ENCODE measurements at regions not wholly inside any gene's neighbourhood (a gene's known extent, or its start where the extent isn't known, plus 50 kb on each side); places are given as distances from the start of the nearest gene placed in this dataset.
"Not testable (repeated sequence)": the region's sequence is repeated elsewhere in the genome, so short reads cannot be mapped to it uniquely, and the experiment has no call there.

DNA sequence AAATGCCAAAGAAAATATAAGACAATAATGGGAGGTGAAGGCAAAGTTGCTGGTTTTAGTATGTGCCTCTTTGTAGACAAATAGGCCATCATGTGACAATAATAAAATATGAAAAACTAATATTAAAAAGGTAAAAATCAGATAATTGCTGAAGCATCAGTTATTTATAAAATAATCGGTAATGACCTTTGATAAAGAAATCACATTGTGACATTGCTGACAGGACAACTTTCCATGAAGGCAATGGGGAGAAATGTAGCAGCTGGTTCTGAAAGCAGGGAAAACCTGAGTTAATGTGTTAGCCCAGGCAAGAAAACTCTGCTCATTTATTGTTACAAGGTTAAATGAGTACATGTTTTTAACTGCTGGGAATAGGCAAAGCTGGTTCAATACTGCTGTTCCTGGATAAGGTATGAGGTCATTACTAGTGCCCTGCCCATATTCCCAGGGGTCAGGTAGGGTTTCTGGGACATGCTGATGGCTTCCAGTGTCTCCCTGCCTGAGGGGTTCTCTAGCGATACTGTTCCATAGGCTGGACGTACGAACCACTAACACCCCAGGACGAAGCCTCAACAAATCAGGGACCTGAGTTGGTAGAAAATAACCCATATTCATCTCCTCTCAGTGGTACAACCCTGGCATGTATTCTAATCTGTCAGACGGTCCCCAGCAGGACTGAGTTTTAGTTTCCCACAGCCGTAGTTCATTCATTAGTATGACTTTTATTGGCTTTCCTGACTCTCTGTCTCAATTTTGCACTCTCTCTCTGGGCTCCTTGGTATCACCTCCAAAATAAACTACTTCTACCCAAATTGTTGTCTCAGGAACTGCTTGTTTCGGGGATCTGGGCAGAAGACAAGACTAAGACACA is 355.9 kb downstream of the TXNL1 start:
- TF ChIP-seq, protein P1, sequence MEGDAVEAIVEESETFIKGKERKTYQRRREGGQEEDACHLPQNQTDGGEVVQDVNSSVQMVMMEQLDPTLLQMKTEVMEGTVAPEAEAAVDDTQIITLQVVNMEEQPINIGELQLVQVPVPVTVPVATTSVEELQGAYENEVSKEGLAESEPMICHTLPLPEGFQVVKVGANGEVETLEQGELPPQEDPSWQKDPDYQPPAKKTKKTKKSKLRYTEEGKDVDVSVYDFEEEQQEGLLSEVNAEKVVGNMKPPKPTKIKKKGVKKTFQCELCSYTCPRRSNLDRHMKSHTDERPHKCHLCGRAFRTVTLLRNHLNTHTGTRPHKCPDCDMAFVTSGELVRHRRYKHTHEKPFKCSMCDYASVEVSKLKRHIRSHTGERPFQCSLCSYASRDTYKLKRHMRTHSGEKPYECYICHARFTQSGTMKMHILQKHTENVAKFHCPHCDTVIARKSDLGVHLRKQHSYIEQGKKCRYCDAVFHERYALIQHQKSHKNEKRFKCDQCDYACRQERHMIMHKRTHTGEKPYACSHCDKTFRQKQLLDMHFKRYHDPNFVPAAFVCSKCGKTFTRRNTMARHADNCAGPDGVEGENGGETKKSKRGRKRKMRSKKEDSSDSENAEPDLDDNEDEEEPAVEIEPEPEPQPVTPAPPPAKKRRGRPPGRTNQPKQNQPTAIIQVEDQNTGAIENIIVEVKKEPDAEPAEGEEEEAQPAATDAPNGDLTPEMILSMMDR (IDR thresholded peaks at IDR 0.05; ENCODE audit: extremely low read depth, low read depth, low read length): no peak

GRCh38 chr18:56279816-56280215 is 358.6 kb downstream of the TXNL1 start:
- not testable (repeated sequence) for H3K27ac ChIP-seq (ENCODE audit: low read depth, low read length); DNase-seq (ENCODE audit: insufficient read length, low spot score, missing footprints); H3K4me2 ChIP-seq (ENCODE audit: insufficient read depth, low read length)

More for the DNA sequence above, 355.9 kb downstream of the TXNL1 start:
- no peak overlapping the region for H3K4me2 ChIP-seq (ENCODE audit: insufficient read depth, low read length)
- H4K20me1 ChIP-seq (ENCODE audit: insufficient read depth, low read length): no peaks in the 10 kb centered on the region
- no peaks in the 10 kb centered on the region for H3K9me3 ChIP-seq (ENCODE audit: low read depth, low read length)
- H3K27ac ChIP-seq (ENCODE audit: low read depth, low read length): no peak overlapping the region
- peaks cover 31% of the 10 kb centered on the region for H3K4me1 ChIP-seq (ENCODE audit: insufficient read depth, low read length)
- no peaks in the 10 kb centered on the region for H3K79me2 ChIP-seq (ENCODE audit: insufficient read depth, low read length)
- H3K4me3 ChIP-seq (ENCODE audit: insufficient read depth, low read length): no peak overlapping the region
- DNase-seq (ENCODE audit: insufficient read length, low spot score, missing footprints): no peak
- H2AFZ ChIP-seq (ENCODE audit: low read length): no peak overlapping the region
- no peaks in the 10 kb centered on the region for H3K36me3 ChIP-seq (ENCODE audit: insufficient read depth, low read length)
- H3K27me3 ChIP-seq (ENCODE audit: insufficient read depth, low read length): no peaks in the 10 kb centered on the region

DNA sequence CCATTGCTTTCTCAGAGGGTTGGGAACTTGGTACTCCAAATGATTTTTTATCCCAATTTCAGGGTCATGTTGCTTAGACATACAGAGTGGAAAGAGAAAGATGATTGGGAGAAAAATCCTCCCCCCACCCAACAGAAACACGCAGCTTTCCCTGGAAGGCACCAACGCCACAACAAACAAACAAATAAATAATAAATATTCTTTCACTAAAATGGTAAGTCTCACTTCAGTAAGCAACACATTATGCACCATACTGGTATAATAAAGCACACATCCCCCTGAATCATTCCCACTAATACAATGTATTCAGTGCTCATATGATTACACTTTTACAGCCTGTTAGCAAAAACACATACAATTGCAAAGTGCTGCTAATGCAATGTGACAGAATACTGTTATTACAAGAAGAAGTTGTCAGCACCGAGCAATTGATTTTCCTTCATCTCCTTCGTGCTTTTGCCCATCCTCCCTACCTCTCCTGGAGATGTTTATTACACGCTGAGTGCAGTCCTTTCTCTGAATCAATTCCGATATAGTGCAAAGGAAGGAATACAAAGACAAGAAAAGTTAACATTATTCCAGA is 359.9 kb downstream of the TXNL1 start:
- H3K4me2 ChIP-seq (ENCODE audit: insufficient read depth, low read length): no peak overlapping the region
- no peaks in the 10 kb centered on the region for H3K79me2 ChIP-seq (ENCODE audit: insufficient read depth, low read length)
- no peaks in the 10 kb centered on the region for H3K27me3 ChIP-seq (ENCODE audit: insufficient read depth, low read length)
- no peaks in the 10 kb centered on the region for H4K20me1 ChIP-seq (ENCODE audit: insufficient read depth, low read length)
- DNase-seq (ENCODE audit: insufficient read length, low spot score, missing footprints): no peak
- no peaks in the 10 kb centered on the region for H3K4me1 ChIP-seq (ENCODE audit: insufficient read depth, low read length)
- no peaks in the 10 kb centered on the region for H3K36me3 ChIP-seq (ENCODE audit: insufficient read depth, low read length)
- H3K27ac ChIP-seq (ENCODE audit: low read depth, low read length): no peak overlapping the region
- H3K4me3 ChIP-seq (ENCODE audit: insufficient read depth, low read length): no peak overlapping the region
- H3K9me3 ChIP-seq (ENCODE audit: low read depth, low read length): no peaks in the 10 kb centered on the region
- TF ChIP-seq, protein P1 (IDR thresholded peaks at IDR 0.05; ENCODE audit: extremely low read depth, low read depth, low read length): no peak
- no peak overlapping the region for H2AFZ ChIP-seq (ENCODE audit: low read length)

More at GRCh38 chr18:56279816-56280215, 358.6 kb downstream of the TXNL1 start:
- not testable (repeated sequence) for H4K20me1 ChIP-seq (ENCODE audit: insufficient read depth, low read length); H3K9me3 ChIP-seq (ENCODE audit: low read depth, low read length); H3K4me1 ChIP-seq (ENCODE audit: insufficient read depth, low read length); H3K4me3 ChIP-seq (ENCODE audit: insufficient read depth, low read length); H2AFZ ChIP-seq (ENCODE audit: low read length); H3K79me2 ChIP-seq (ENCODE audit: insufficient read depth, low read length); H3K27me3 ChIP-seq (ENCODE audit: insufficient read depth, low read length); H3K36me3 ChIP-seq (ENCODE audit: insufficient read depth, low read length)

GRCh38 chr18:56276466-56276865 is 361.9 kb downstream of the TXNL1 start:
- no peak overlapping the region for H3K27ac ChIP-seq (ENCODE audit: low read depth, low read length)
- no peaks in the 10 kb centered on the region for H4K20me1 ChIP-seq (ENCODE audit: insufficient read depth, low read length)
- H3K79me2 ChIP-seq (ENCODE audit: insufficient read depth, low read length): no peaks in the 10 kb centered on the region
- H3K4me3 ChIP-seq (ENCODE audit: insufficient read depth, low read length): no peak overlapping the region
- H3K4me2 ChIP-seq (ENCODE audit: insufficient read depth, low read length): no peak overlapping the region
- no peaks in the 10 kb centered on the region for H3K4me1 ChIP-seq (ENCODE audit: insufficient read depth, low read length)
- H3K9me3 ChIP-seq (ENCODE audit: low read depth, low read length): no peaks in the 10 kb centered on the region
- TF ChIP-seq, protein P1 (IDR thresholded peaks at IDR 0.05; ENCODE audit: extremely low read depth, low read depth, low read length): no peak
- no peaks in the 10 kb centered on the region for H3K36me3 ChIP-seq (ENCODE audit: insufficient read depth, low read length)
- no peak for DNase-seq (ENCODE audit: insufficient read length, low spot score, missing footprints)
- no peak overlapping the region for H2AFZ ChIP-seq (ENCODE audit: low read length)
- H3K27me3 ChIP-seq (ENCODE audit: insufficient read depth, low read length): no peaks in the 10 kb centered on the region

Measured in osteoblast (primary cell).